KMS-11 (cell line): ENCODE measurements at regions not wholly inside any gene's neighbourhood (a gene's known extent, or its start where the extent isn't known, plus 50 kb on each side); places are given as distances from the start of the nearest gene placed in this dataset.
"Not testable (repeated sequence)": the region's sequence is repeated elsewhere in the genome, so short reads cannot be mapped to it uniquely, and the experiment has no call there.

ENCODE experiments used
- H2AFZ ChIP-seq: fragments of 200-600 bp; sonication (generic); 2 replicates; pipeline ENCODE4 v1.6.1; 2016; ENCODE audit warnings: antibody characterized with exemption, mixed run types, low read depth
- H3K27ac ChIP-seq: fragments of 200-600 bp; sonication (generic); 2 replicates; pipeline ENCODE4 v1.6.1; 2016; ENCODE audit warnings: mild to moderate bottlenecking, mixed run types
- H3K27me3 ChIP-seq: fragments of 200-600 bp; sonication (generic); 2 replicates; pipeline ENCODE4 v1.6.1; 2017; ENCODE audit warnings: mild to moderate bottlenecking, low read depth, mixed run types, moderate library complexity; ENCODE audit not compliant: insufficient read depth
- H3K36me3 ChIP-seq: fragments of 200-600 bp; sonication (generic); 2 replicates; pipeline ENCODE4 v1.6.1; 2017; ENCODE audit warnings: mild to moderate bottlenecking, mixed run types; ENCODE audit not compliant: insufficient read depth
- H3K4me1 ChIP-seq: fragments of 200-600 bp; sonication (generic); 2 replicates; pipeline ENCODE4 v1.6.1; 2016; ENCODE audit warnings: mild to moderate bottlenecking, low read depth, mixed run types; ENCODE audit not compliant: poor library complexity, severe bottlenecking
- H3K4me2 ChIP-seq: fragments of 200-600 bp; sonication (generic); 2 replicates; pipeline ENCODE4 v1.7.0; 2016; ENCODE audit warnings: mild to moderate bottlenecking, mixed run types
- H3K4me3 ChIP-seq: fragments of 200-600 bp; sonication (generic); IDR thresholded peaks from 2 replicates; pipeline ENCODE4 v1.6.1; 2017; ENCODE audit warnings: low read depth, low read length, mixed read lengths; ENCODE audit not compliant: insufficient read depth
- H3K79me2 ChIP-seq: fragments of 200-600 bp; sonication (generic); 2 replicates; pipeline ENCODE4 v1.6.1; 2016; ENCODE audit warnings: low read depth, mixed run types; ENCODE audit not compliant: insufficient read depth
- H3K9ac ChIP-seq: fragments of 200-600 bp; sonication (generic); 2 replicates; pipeline ENCODE4 v1.6.1; 2016; ENCODE audit warnings: mild to moderate bottlenecking, mixed run types
- H4K20me1 ChIP-seq: fragments of 200-600 bp; sonication (generic); 2 replicates; pipeline ENCODE4 v1.6.1; 2016; ENCODE audit warnings: mild to moderate bottlenecking, mixed run types; ENCODE audit not compliant: insufficient read depth
- TF ChIP-seq, protein P1 (sequence below): fragments of 200-600 bp; sonication (generic); conservative IDR thresholded peaks from 2 replicates; pipeline ENCODE4 v1.6.1; 2017; ENCODE audit warnings: low read depth, mild to moderate bottlenecking, antibody characterized with exemption, low read length, moderate library complexity, mixed read lengths

DNA sequence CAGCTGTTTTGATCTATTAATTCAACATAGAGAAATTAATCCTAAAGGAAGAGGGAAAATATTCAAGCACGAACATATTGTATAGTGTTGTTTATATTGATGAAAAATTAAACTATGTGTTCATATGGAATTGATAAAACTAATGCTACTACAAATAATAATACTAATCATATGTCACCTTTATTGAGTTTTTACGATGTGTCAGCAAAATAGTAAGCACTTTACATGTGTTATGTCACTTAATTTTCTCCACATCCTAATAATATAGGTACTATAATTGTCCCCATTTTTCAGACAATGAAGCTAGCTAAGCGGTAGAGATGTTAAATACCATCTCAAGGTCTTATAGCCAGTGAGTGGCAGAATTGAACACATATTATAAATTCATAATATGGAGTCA, 2008.5 kb upstream of the WWC1 start:
- no peaks in the 10 kb centered on the region for H3K4me1 ChIP-seq
- no peaks in the 10 kb centered on the region for H3K36me3 ChIP-seq
- no peaks in the 10 kb centered on the region for H3K79me2 ChIP-seq
- no peaks in the 10 kb centered on the region for H3K27me3 ChIP-seq
- no peaks in the 10 kb centered on the region for H4K20me1 ChIP-seq
- H2AFZ ChIP-seq = no peak overlapping the region
- no peak overlapping the region for H3K4me3 ChIP-seq
- no peak overlapping the region for H3K4me2 ChIP-seq
- TF ChIP-seq, protein P1, sequence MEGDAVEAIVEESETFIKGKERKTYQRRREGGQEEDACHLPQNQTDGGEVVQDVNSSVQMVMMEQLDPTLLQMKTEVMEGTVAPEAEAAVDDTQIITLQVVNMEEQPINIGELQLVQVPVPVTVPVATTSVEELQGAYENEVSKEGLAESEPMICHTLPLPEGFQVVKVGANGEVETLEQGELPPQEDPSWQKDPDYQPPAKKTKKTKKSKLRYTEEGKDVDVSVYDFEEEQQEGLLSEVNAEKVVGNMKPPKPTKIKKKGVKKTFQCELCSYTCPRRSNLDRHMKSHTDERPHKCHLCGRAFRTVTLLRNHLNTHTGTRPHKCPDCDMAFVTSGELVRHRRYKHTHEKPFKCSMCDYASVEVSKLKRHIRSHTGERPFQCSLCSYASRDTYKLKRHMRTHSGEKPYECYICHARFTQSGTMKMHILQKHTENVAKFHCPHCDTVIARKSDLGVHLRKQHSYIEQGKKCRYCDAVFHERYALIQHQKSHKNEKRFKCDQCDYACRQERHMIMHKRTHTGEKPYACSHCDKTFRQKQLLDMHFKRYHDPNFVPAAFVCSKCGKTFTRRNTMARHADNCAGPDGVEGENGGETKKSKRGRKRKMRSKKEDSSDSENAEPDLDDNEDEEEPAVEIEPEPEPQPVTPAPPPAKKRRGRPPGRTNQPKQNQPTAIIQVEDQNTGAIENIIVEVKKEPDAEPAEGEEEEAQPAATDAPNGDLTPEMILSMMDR = no peak
- H3K9ac ChIP-seq = no peak overlapping the region
- H3K27ac ChIP-seq = no peak overlapping the region

DNA sequence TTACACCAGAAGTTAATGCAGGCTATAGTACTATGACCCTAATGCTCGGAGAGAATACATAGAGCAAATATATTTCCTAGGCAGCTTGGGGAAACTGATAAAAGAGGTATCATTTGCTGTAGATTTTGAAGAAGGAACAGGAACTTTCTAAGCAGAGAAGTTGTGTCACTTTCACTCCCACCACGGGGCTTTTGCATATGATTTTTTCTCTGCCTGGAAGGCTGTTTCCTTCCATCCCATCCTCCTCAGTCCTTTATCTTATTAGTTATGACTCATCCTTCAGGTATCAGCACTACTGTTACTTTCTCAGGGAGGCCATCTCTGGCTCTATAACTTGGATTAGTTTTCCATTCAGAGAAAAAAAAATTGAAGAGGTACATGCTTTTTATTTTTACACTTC, 2006.1 kb upstream of the WWC1 start:
- Histone ChIP-seq H3K4me3 (no peak overlapping the region), H3K79me2 (no peaks in the 10 kb centered on the region), H3K36me3 (no peaks in the 10 kb centered on the region), H2AFZ (no peak overlapping the region), H3K9ac (no peak overlapping the region), H4K20me1 (no peaks in the 10 kb centered on the region), H3K27ac (no peak overlapping the region), H3K4me2 (no peak overlapping the region), H3K4me1 (no peaks in the 10 kb centered on the region), H3K27me3 (no peaks in the 10 kb centered on the region)
- TF ChIP-seq, protein P1 = no peak

DNA sequence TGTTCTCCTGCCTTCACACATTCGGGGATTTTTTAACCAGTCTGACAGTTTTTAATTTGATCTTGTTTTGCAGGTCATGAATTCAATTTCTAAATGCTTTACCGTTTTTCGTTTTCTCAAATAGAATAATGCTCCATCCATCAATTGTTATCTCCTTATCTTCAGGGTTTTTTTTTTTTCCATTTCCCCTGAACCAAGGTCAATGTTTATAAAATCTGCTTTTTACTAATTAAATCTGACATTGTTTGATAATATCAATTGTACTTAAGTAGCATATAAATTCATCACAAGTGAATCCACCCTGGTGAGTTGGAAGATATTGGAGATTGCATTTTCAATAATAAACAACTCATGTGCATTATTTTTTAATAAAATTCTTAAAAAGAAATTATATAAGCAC, 2004.6 kb upstream of the WWC1 start:
- Histone ChIP-seq H3K36me3 (no peaks in the 10 kb centered on the region), H3K27ac (no peak overlapping the region), H3K4me2 (no peak overlapping the region), H4K20me1 (no peaks in the 10 kb centered on the region), H2AFZ (no peak overlapping the region), H3K9ac (no peak overlapping the region), H3K27me3 (no peaks in the 10 kb centered on the region), H3K79me2 (no peaks in the 10 kb centered on the region), H3K4me3 (no peak overlapping the region), H3K4me1 (no peaks in the 10 kb centered on the region)
- TF ChIP-seq, protein P1 = no peak

DNA sequence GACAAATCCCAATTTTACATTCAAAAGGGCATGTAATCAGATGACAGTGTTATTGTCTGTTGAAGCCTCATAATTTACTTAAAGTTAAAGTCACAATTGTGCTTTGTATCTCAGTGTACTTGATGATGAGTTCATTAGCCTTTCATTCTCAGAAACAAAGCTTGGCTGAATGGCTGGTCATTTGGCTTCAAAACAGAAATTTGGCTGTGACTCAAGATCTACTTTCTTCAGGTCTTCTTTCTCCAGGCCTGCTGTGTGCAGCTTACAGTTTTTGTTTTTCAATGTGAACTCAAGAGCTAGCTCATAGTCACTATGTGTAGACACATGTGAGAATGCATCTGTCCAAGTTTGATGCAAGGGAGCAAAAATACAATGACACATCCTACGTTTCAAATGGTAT, 2003.6 kb upstream of the WWC1 start:
- Histone ChIP-seq H3K4me3 (no peak overlapping the region), H3K79me2 (no peaks in the 10 kb centered on the region), H3K4me1 (no peaks in the 10 kb centered on the region), H4K20me1 (no peaks in the 10 kb centered on the region), H2AFZ (no peak overlapping the region), H3K27ac (no peak overlapping the region), H3K4me2 (no peak overlapping the region), H3K36me3 (no peaks in the 10 kb centered on the region), H3K27me3 (no peaks in the 10 kb centered on the region), H3K9ac (no peak overlapping the region)
- TF ChIP-seq, protein P1 = no peak

DNA sequence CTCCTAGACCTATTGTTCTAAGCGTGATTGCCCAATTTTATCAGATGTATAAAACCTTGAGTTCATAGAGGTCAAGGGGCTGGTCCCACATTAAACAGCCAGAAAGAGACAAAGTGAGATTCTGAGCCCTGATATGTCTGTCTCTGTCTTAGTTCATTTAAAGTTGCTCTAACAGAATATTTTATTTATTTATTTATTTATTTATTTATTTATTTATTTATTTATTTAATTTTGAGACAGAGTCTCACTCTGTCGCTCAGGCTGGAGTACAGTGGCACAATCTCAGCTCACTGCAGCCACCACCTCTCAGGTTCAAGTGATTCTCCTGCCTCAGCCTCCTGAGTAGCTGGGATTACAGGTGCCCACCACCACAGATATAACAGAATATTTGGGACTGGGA, 1999.6 kb upstream of the WWC1 start:
- not testable (repeated sequence) for H3K27me3 ChIP-seq, H2AFZ ChIP-seq, H3K4me2 ChIP-seq, H3K79me2 ChIP-seq, H3K4me1 ChIP-seq, H3K36me3 ChIP-seq, H4K20me1 ChIP-seq, H3K4me3 ChIP-seq, H3K9ac ChIP-seq, H3K27ac ChIP-seq
